HepG2 (cell line): ENCODE measurements at regions not wholly inside any gene's neighbourhood (a gene's known extent, or its start where the extent isn't known, plus 50 kb on each side); places are given as distances from the start of the nearest gene placed in this dataset.

Source experiments
- ATAC-seq: fragments of 200-7000 bp; cut with Tn5 transposase; 3 replicates; pipeline ENCODE4 v1.9.1; 2020; ENCODE audit warnings: mild to moderate bottlenecking, moderate library complexity
- BruUV-seq: library from RNA; stranded (reverse); fragments of 400-500 nt; replicated peaks from 2 replicates; lab custom pipeline; 2021; lab: Mats Ljungman, UMichigan
- CTCF ChIA-PET: fragments of 300-600 bp; formaldehyde crosslinking; extraction: SDS; loops from one replicate; lab custom pipeline; 2021; ENCODE audit warnings: low total read pairs, inconsistent platforms, low intra/inter-chr PET ratio; lab: Yijun Ruan, JAX
- POLR2A ChIA-PET: fragments of 350-600 bp; sonication (Branson Sonifier 250); formaldehyde crosslinking; loops from one replicate; lab custom pipeline; 2020; ENCODE audit warnings: antibody characterized with exemption, inconsistent platforms; lab: Yijun Ruan, JAX
- DNase-seq: peaks from one replicate; pipeline ENCODE4 v3.0.0-alpha.2; 2015; ENCODE audit warnings: low spot score
- FAIRE-seq: peaks from 3 replicates; lab custom pipeline; 2011; peaks lifted over from hg19 to GRCh38; lab: Jason Lieb, UNC
- H2AFZ ChIP-seq: one replicate; pipeline ENCODE4 v1.6.1; 2011; ENCODE audit warnings: low read length, inconsistent platforms
- H3K27ac ChIP-seq: fragments of 300-600 bp; 3 replicates; pipeline ENCODE4 v1.8.0; 2011; ENCODE audit warnings: mixed run types, mild to moderate bottlenecking, mixed read lengths, low read length, inconsistent platforms; ENCODE audit not compliant: insufficient read depth; ENCODE audit errors: extremely low read length
- H3K27me3 ChIP-seq, 2 experiments: fragments of 200-600 bp in 1 of 2; 2 replicates in 1 of 2; 3 replicates in 1 of 2; pipeline versions ENCODE4 v1.6.0 to v1.8.0; 2011; ENCODE audit warnings: low read length in 2 of 2, mild to moderate bottlenecking in 2 of 2, moderate library complexity in 2 of 2, inconsistent platforms in 1 of 2; ENCODE audit not compliant: insufficient read depth in 2 of 2, control insufficient read depth in 1 of 2
- H3K36me3 ChIP-seq, 2 experiments: fragments of 200-600 bp in 1 of 2; replicated peaks in 1 of 2; 2 replicates in 1 of 2; 3 replicates in 1 of 2; pipeline versions ENCODE4 v1.5.1 to v1.8.0; 2011; ENCODE audit warnings: low read length in 2 of 2, inconsistent platforms in 1 of 2; ENCODE audit not compliant: insufficient read depth in 2 of 2, control insufficient read depth in 1 of 2
- H3K4me1 ChIP-seq: 2 replicates; pipeline ENCODE4 v1.5.1; 2012; ENCODE audit warnings: low read length, inconsistent platforms; ENCODE audit not compliant: insufficient read depth
- H3K4me2 ChIP-seq: 2 replicates; pipeline ENCODE4 v1.6.0; 2011; ENCODE audit warnings: low read depth, low read length, inconsistent platforms
- H3K4me3 ChIP-seq, 3 experiments: fragments of 200-600 bp in 1 of 3; sonication (generic), shearing (Covaris generic) in 1 of 3; replicated peaks in 1 of 3; 2 replicates each; pipeline ENCODE4 v1.5.1; 2011 to 2016; ENCODE audit warnings: low read length in 3 of 3, inconsistent platforms in 2 of 3, low read depth in 2 of 3, mild to moderate bottlenecking in 2 of 3, control low read depth in 1 of 3, mixed read lengths in 1 of 3; ENCODE audit not compliant: insufficient read depth in 1 of 3
- H3K79me2 ChIP-seq: one replicate; pipeline ENCODE4 v1.6.1; 2011; ENCODE audit warnings: low read length, inconsistent platforms; ENCODE audit not compliant: insufficient read depth
- H3K9ac ChIP-seq: 2 replicates; pipeline ENCODE4 v1.6.0; 2011; ENCODE audit warnings: mild to moderate bottlenecking, low read depth, low read length, inconsistent platforms; ENCODE audit not compliant: insufficient read depth
- H3K9me3 ChIP-seq: 2 replicates; pipeline ENCODE4 v1.5.1; 2012; ENCODE audit warnings: mild to moderate bottlenecking, low read length
- H4K20me1 ChIP-seq: 2 replicates; pipeline ENCODE4 v1.6.0; 2011; ENCODE audit warnings: inconsistent platforms, mild to moderate bottlenecking, low read length, moderate library complexity; ENCODE audit not compliant: insufficient read depth
- CHCHD3 ChIP-seq: sonication (generic); formaldehyde crosslinking; IDR thresholded peaks from 2 replicates; pipeline ENCODE4 v1.8.0; 2022; ENCODE audit warnings: mild to moderate bottlenecking, missing genetic modification reagents, moderate library complexity
- NCOR1 ChIP-seq: fragments of 200-600 bp; sonication (generic); IDR thresholded peaks from 2 replicates; pipeline ENCODE4 v1.7.0; 2017; ENCODE audit warnings: antibody characterized with exemption, low read length, borderline replicate concordance
- NR2F6 ChIP-seq, 2 experiments: IDR thresholded peaks; 2 replicates each; pipeline ENCODE4 v1.6.1; 2016; ENCODE audit warnings: antibody characterized with exemption in 1 of 2, mild to moderate bottlenecking in 1 of 2
- REST ChIP-seq, 2 experiments: IDR thresholded peaks; 2 replicates each; pipeline ENCODE4 v1.6.1; 2011 to 2012; ENCODE audit warnings: low read length in 2 of 2, borderline replicate concordance in 1 of 2, low read depth in 1 of 2, mild to moderate bottlenecking in 1 of 2, moderate library complexity in 1 of 2
- WGBS: methylation state at CpG from one replicate; pipeline ENCODE4 v1.1.6; 2017; ENCODE audit warnings: low lambda C conversion rate; 5-methylcytosine and 5-hydroxymethylcytosine counted together
- in situ Hi-C: cut with HindIII; loops from 2 replicates; pipeline ENCODE4 v1.10.0; 2017; ENCODE audit warnings: low pct_unique_long_range_greater_than_20kb; ENCODE audit not compliant: extremely low pct_ligation_motif_present
- intact Hi-C: fragments of 100-400 bp; cut with micrococcal nuclease; formaldehyde crosslinking; loops from one replicate; pipeline ENCODE4 v1.10.0; 2022; ENCODE audit not compliant: unreplicated experiment
- TF ChIP-seq, protein P1 (sequence below): IDR thresholded peaks from 2 replicates; pipeline ENCODE4 v1.6.1; 2016; ENCODE audit warnings: missing biosample characterization, missing genetic modification reagents, low read depth
- TF ChIP-seq, protein P2 (sequence below): sonication (generic); formaldehyde crosslinking; IDR thresholded peaks from 2 replicates; pipeline ENCODE4 v1.5.0; 2020; ENCODE audit warnings: missing genetic modification reagents
- TF ChIP-seq, protein P3 (sequence below): sonication (generic); formaldehyde crosslinking; IDR thresholded peaks from 2 replicates; pipeline ENCODE4 v1.4.0; 2020; ENCODE audit warnings: mild to moderate bottlenecking, low read depth, missing genetic modification reagents

DNA sequence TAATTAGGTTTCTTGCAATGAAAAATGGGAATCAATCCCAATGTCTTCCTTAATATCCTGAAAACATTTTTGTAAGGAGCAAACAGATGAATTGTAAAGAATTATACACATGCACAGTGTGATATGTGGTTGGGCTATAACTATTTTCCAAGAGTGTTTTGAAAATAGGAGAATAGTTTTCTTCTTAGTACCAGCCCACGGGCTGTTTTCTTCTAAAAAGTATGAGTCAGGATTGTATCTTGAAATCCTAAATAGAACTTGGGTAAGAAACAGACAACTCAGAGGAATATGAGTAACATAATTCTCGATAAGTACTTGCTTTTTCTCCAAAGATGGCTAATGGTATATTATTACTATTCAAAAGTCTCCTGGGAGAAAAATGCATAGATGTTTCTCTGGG, 136.7 kb downstream of the MAGEC2 start (continued):
- TF ChIP-seq NCOR1, result no peak
- TF ChIP-seq, all 625 proteins: peak for 0

DNA sequence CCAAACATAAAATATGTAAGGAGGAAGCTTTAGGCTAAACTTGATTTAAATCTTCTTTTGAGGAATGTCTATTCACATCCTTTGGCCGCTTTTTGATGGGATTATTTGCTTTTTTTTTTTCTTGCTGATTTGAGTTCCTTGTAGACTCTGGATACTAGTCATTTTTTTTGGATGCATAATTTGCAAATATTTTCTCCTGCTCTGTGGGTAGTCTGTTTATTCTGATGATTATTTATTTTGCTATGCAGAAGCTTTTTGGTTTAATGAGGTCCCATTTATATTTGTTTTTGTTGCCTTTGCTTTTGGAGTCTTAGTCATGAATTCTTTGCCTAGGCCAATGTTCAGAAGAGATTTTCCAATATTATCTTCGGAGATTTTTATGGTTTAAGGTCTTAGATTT, 144.9 kb downstream of the MAGEC2 start:
- no peak overlapping the region for H3K4me3 ChIP-seq
- H3K4me1 ChIP-seq, result no peaks in the 10 kb centered on the region
- TF ChIP-seq, protein P1, sequence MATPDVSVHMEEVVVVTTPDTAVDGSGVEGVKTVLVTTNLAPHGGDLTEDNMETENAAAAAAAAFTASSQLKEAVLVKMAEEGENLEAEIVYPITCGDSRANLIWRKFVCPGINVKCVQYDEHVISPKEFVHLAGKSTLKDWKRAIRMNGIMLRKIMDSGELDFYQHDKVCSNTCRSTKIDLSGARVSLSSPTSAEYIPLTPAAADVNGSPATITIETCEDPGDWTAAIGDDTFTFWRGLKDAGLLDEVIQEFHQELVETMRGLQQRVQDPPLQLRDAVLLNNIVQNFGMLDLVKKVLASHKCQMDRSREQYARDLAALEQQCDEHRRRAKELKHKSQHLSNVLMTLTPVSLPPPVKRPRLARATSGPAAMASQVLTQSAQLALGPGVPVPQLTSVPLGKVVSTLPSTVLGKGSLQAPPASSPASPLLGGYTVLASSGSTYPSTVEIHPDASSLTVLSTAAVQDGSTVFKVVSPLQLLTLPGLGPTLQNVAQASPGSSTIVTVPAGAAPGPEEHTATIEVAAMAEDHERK, result no peak
- TF ChIP-seq, protein P2, sequence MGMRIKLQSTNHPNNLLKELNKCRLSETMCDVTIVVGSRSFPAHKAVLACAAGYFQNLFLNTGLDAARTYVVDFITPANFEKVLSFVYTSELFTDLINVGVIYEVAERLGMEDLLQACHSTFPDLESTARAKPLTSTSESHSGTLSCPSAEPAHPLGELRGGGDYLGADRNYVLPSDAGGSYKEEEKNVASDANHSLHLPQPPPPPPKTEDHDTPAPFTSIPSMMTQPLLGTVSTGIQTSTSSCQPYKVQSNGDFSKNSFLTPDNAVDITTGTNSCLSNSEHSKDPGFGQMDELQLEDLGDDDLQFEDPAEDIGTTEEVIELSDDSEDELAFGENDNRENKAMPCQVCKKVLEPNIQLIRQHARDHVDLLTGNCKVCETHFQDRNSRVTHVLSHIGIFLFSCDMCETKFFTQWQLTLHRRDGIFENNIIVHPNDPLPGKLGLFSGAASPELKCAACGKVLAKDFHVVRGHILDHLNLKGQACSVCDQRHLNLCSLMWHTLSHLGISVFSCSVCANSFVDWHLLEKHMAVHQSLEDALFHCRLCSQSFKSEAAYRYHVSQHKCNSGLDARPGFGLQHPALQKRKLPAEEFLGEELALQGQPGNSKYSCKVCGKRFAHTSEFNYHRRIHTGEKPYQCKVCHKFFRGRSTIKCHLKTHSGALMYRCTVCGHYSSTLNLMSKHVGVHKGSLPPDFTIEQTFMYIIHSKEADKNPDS, result no peak
- H4K20me1 ChIP-seq, result no peaks in the 10 kb centered on the region
- in situ Hi-C loops (no loop called here), intact Hi-C loops (no loop called here)
- H3K36me3 ChIP-seq, result no peaks in the 10 kb centered on the region
- no peak overlapping the region for H3K4me2 ChIP-seq
- ChIA-PET POLR2A (no interaction called here), CTCF (no interaction called here)
- FAIRE-seq, result no peak
- H3K27ac ChIP-seq, result no peak overlapping the region
- no TSS peak for BruUV-seq
- peaks cover 27% of the 10 kb centered on the region for H3K9me3 ChIP-seq
- H3K79me2 ChIP-seq, result no peaks in the 10 kb centered on the region
- ATAC-seq, result no peak
- no peak for DNase-seq
- H2AFZ ChIP-seq, result no peak overlapping the region
- H3K9ac ChIP-seq, result no peak overlapping the region
- WGBS, result 0% methylated on average over 2 of the region's 2 CpGs
- no peaks in the 10 kb centered on the region for H3K27me3 ChIP-seq

DNA sequence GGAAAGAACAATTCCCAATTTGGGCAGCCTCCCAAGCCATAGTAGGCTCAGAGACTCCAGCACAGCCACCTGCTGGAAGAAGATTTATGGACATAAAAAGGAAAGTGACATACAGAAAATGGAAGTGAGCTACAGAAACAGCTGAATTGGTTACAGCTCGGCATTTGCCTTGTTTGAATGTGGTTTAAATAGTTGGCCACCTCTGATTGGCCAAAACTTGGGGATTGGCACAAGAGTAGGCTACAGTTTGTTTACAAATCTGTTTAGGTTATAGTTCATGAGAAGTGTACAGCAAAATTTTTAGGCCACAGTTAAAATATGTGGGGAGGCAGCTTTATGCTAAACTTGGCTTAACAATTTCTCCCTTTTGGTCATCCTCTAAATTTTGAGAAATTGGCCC, 150.4 kb downstream of the MAGEC1 start:
- intact Hi-C loops, result no loop called here
- ChIA-PET POLR2A (no interaction called here), CTCF (no interaction called here)
- H3K27ac ChIP-seq, result no peak overlapping the region
- H3K4me2 ChIP-seq, result no peak overlapping the region
- H3K9ac ChIP-seq, result no peak overlapping the region
- FAIRE-seq (no peak), DNase-seq (no peak), ATAC-seq (no peak)
- in situ Hi-C loops, result no loop called here
- 0% methylated on average over 1 of the region's 1 CpG for WGBS
- BruUV-seq, result no TSS peak
- H3K4me1 ChIP-seq, result no peaks in the 10 kb centered on the region
- H3K36me3 ChIP-seq, result no peaks in the 10 kb centered on the region
- H2AFZ ChIP-seq, result no peak overlapping the region
- peaks cover 31% of the 10 kb centered on the region for H3K9me3 ChIP-seq
- no peaks in the 10 kb centered on the region for H3K79me2 ChIP-seq
- H3K27me3 ChIP-seq, result no peaks in the 10 kb centered on the region
- no peak overlapping the region for H3K4me3 ChIP-seq
- H4K20me1 ChIP-seq, result no peaks in the 10 kb centered on the region
- TF ChIP-seq NR2F6 (IDR thresholded peaks at IDR 0.05), result no peak
- TF ChIP-seq NR2F6 (CRISPR knock-in tag; IDR thresholded peaks at IDR 0.05), result no peak
- TF ChIP-seq, protein P3, sequence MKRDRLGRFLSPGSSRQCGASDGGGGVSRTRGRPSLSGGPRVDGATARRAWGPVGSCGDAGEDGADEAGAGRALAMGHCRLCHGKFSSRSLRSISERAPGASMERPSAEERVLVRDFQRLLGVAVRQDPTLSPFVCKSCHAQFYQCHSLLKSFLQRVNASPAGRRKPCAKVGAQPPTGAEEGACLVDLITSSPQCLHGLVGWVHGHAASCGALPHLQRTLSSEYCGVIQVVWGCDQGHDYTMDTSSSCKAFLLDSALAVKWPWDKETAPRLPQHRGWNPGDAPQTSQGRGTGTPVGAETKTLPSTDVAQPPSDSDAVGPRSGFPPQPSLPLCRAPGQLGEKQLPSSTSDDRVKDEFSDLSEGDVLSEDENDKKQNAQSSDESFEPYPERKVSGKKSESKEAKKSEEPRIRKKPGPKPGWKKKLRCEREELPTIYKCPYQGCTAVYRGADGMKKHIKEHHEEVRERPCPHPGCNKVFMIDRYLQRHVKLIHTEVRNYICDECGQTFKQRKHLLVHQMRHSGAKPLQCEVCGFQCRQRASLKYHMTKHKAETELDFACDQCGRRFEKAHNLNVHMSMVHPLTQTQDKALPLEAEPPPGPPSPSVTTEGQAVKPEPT (CRISPR knock-in tag), result no peak
- TF ChIP-seq REST (IDR thresholded peaks at IDR 0.05; ENCODE audit: borderline replicate concordance in 1 of 2, low read depth in 1 of 2, low read length in 2 of 2), result no peak
- TF ChIP-seq CHCHD3 (CRISPR knock-in tag), result no peak
